ENCODE measurements at regions not wholly inside any gene's neighbourhood (a gene's known extent, or its start where the extent isn't known, plus 50 kb on each side); places are given as distances from the start of the nearest gene placed in this dataset.
A peak's percentile ranks its signal among the peaks of the same experiment; 100 is the strongest.

DNA sequence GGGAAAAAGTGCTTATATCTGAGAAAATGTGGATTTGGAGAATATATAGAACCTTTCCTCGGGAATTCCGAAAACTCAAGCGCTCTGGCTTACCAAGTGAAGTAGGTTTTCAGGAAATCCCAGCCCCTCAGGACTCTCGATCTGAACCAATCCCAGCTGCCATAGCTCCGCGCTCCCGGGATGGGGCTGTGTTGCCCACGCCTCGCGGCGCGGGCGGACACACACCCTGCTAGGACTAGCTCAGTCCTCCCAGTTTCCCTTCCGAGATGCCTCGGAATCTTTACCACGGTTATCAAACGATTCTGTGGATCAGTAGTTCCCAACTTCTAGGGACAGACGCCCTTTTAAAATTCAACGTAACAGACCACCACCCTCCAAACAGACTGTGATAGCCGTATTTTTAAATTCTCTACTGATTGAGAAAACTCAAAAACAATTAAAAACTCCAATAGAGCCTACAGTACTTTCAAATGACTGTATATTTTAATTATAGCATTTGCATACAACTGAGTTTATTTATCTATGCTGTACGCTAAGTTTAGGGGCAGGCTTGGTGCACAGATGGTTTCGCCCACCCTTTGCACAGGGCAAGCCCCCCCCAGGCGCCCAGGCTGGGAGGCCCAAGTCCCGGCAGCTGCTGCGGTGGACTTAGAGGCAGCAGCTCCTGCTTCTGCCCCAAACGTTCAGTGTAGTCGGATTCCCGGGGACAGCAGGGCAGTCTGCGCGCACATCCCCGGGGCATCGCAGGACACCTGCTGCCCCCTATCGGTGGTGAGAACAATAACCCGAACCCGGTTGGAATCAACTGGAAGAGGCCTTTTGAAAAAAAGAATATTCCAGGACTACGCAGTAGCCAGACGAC is 52.3 kb downstream of the CCDC54 start (continued):
- TF ChIP-seq, protein P1, sequence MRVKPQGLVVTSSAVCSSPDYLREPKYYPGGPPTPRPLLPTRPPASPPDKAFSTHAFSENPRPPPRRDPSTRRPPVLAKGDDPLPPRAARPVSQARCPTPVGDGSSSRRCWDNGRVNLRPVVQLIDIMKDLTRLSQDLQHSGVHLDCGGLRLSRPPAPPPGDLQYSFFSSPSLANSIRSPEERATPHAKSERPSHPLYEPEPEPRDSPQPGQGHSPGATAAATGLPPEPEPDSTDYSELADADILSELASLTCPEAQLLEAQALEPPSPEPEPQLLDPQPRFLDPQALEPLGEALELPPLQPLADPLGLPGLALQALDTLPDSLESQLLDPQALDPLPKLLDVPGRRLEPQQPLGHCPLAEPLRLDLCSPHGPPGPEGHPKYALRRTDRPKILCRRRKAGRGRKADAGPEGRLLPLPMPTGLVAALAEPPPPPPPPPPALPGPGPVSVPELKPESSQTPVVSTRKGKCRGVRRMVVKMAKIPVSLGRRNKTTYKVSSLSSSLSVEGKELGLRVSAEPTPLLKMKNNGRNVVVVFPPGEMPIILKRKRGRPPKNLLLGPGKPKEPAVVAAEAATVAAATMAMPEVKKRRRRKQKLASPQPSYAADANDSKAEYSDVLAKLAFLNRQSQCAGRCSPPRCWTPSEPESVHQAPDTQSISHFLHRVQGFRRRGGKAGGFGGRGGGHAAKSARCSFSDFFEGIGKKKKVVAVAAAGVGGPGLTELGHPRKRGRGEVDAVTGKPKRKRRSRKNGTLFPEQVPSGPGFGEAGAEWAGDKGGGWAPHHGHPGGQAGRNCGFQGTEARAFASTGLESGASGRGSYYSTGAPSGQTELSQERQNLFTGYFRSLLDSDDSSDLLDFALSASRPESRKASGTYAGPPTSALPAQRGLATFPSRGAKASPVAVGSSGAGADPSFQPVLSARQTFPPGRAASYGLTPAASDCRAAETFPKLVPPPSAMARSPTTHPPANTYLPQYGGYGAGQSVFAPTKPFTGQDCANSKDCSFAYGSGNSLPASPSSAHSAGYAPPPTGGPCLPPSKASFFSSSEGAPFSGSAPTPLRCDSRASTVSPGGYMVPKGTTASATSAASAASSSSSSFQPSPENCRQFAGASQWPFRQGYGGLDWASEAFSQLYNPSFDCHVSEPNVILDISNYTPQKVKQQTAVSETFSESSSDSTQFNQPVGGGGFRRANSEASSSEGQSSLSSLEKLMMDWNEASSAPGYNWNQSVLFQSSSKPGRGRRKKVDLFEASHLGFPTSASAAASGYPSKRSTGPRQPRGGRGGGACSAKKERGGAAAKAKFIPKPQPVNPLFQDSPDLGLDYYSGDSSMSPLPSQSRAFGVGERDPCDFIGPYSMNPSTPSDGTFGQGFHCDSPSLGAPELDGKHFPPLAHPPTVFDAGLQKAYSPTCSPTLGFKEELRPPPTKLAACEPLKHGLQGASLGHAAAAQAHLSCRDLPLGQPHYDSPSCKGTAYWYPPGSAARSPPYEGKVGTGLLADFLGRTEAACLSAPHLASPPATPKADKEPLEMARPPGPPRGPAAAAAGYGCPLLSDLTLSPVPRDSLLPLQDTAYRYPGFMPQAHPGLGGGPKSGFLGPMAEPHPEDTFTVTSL (CRISPR knock-in tag; IDR thresholded peaks at IDR 0.05; ENCODE audit: borderline replicate concordance), result no peak
- no peak for TF ChIP-seq ZMAT3 (CRISPR knock-in tag; conservative IDR thresholded peaks at IDR 0.05)
- TF ChIP-seq, protein P2, sequence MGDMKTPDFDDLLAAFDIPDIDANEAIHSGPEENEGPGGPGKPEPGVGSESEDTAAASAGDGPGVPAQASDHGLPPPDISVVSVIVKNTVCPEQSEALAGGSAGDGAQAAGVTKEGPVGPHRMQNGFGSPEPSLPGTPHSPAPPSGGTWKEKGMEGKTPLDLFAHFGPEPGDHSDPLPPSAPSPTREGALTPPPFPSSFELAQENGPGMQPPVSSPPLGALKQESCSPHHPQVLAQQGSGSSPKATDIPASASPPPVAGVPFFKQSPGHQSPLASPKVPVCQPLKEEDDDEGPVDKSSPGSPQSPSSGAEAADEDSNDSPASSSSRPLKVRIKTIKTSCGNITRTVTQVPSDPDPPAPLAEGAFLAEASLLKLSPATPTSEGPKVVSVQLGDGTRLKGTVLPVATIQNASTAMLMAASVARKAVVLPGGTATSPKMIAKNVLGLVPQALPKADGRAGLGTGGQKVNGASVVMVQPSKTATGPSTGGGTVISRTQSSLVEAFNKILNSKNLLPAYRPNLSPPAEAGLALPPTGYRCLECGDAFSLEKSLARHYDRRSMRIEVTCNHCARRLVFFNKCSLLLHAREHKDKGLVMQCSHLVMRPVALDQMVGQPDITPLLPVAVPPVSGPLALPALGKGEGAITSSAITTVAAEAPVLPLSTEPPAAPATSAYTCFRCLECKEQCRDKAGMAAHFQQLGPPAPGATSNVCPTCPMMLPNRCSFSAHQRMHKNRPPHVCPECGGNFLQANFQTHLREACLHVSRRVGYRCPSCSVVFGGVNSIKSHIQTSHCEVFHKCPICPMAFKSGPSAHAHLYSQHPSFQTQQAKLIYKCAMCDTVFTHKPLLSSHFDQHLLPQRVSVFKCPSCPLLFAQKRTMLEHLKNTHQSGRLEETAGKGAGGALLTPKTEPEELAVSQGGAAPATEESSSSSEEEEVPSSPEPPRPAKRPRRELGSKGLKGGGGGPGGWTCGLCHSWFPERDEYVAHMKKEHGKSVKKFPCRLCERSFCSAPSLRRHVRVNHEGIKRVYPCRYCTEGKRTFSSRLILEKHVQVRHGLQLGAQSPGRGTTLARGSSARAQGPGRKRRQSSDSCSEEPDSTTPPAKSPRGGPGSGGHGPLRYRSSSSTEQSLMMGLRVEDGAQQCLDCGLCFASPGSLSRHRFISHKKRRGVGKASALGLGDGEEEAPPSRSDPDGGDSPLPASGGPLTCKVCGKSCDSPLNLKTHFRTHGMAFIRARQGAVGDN (CRISPR knock-in tag; IDR thresholded peaks at IDR 0.05), result peak; percentile 44
- 0 out of 2 replicates have a peak, but pooled peaks have one; percentile 17 for TF ChIP-seq SMC3 (IDR thresholded peaks at IDR 0.05; ENCODE audit: low read length)
- peak; percentile 21; the same call in 1 of the 2 replicates for TF ChIP-seq BCL6 (CRISPR knock-in tag; IDR thresholded peaks at IDR 0.05)
- no peak for TF ChIP-seq TBX3 (IDR thresholded peaks at IDR 0.05; ENCODE audit: borderline replicate concordance)
- TF ChIP-seq ZNF605 (CRISPR knock-in tag; IDR thresholded peaks at IDR 0.05), result 0 out of 2 replicates have a peak, but pooled peaks have one; percentile 32
- peak; percentile 84 for TF ChIP-seq XRCC5 (optimal IDR thresholded peaks at IDR 0.05; ENCODE audit: low read length)
- TF ChIP-seq PHF8 (CRISPR knock-in tag; IDR thresholded peaks at IDR 0.05), result 0 out of 2 replicates have a peak, but pooled peaks have one; percentile 19
- TF ChIP-seq, protein P3, sequence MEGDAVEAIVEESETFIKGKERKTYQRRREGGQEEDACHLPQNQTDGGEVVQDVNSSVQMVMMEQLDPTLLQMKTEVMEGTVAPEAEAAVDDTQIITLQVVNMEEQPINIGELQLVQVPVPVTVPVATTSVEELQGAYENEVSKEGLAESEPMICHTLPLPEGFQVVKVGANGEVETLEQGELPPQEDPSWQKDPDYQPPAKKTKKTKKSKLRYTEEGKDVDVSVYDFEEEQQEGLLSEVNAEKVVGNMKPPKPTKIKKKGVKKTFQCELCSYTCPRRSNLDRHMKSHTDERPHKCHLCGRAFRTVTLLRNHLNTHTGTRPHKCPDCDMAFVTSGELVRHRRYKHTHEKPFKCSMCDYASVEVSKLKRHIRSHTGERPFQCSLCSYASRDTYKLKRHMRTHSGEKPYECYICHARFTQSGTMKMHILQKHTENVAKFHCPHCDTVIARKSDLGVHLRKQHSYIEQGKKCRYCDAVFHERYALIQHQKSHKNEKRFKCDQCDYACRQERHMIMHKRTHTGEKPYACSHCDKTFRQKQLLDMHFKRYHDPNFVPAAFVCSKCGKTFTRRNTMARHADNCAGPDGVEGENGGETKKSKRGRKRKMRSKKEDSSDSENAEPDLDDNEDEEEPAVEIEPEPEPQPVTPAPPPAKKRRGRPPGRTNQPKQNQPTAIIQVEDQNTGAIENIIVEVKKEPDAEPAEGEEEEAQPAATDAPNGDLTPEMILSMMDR (CRISPR knock-in tag; IDR thresholded peaks at IDR 0.05), result peak; percentile 81
- TF ChIP-seq, protein P4, sequence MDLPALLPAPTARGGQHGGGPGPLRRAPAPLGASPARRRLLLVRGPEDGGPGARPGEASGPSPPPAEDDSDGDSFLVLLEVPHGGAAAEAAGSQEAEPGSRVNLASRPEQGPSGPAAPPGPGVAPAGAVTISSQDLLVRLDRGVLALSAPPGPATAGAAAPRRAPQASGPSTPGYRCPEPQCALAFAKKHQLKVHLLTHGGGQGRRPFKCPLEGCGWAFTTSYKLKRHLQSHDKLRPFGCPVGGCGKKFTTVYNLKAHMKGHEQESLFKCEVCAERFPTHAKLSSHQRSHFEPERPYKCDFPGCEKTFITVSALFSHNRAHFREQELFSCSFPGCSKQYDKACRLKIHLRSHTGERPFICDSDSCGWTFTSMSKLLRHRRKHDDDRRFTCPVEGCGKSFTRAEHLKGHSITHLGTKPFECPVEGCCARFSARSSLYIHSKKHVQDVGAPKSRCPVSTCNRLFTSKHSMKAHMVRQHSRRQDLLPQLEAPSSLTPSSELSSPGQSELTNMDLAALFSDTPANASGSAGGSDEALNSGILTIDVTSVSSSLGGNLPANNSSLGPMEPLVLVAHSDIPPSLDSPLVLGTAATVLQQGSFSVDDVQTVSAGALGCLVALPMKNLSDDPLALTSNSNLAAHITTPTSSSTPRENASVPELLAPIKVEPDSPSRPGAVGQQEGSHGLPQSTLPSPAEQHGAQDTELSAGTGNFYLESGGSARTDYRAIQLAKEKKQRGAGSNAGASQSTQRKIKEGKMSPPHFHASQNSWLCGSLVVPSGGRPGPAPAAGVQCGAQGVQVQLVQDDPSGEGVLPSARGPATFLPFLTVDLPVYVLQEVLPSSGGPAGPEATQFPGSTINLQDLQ (CRISPR knock-in tag; IDR thresholded peaks at IDR 0.05), result no peak
- TF ChIP-seq RAD21 (CRISPR knock-in tag; IDR thresholded peaks at IDR 0.05), result peak; percentile 39; the same call in 1 of the 2 replicates
